A673 (cell line): ENCODE measurements at regions not wholly inside any gene's neighbourhood (a gene's known extent, or its start where the extent isn't known, plus 50 kb on each side); places are given as distances from the start of the nearest gene placed in this dataset.

ENCODE experiments used
- EZH2 ChIP-seq: fragments of 200-600 bp; sonication (generic); IDR thresholded peaks from 2 replicates; pipeline ENCODE4 v1.6.1; 2017; ENCODE audit warnings: borderline replicate concordance, low read depth, mild to moderate bottlenecking, mixed read lengths, antibody characterized with exemption, low read length; ENCODE audit not compliant: poor library complexity, severe bottlenecking
- TF ChIP-seq, protein P1 (sequence below): fragments of 300-800, 200-600 bp; sonication (generic); conservative IDR thresholded peaks from 2 replicates; pipeline ENCODE4 v1.5.1; 2017; ENCODE audit warnings: low read depth, mild to moderate bottlenecking, antibody characterized with exemption, low read length, moderate library complexity, mixed read lengths

DNA sequence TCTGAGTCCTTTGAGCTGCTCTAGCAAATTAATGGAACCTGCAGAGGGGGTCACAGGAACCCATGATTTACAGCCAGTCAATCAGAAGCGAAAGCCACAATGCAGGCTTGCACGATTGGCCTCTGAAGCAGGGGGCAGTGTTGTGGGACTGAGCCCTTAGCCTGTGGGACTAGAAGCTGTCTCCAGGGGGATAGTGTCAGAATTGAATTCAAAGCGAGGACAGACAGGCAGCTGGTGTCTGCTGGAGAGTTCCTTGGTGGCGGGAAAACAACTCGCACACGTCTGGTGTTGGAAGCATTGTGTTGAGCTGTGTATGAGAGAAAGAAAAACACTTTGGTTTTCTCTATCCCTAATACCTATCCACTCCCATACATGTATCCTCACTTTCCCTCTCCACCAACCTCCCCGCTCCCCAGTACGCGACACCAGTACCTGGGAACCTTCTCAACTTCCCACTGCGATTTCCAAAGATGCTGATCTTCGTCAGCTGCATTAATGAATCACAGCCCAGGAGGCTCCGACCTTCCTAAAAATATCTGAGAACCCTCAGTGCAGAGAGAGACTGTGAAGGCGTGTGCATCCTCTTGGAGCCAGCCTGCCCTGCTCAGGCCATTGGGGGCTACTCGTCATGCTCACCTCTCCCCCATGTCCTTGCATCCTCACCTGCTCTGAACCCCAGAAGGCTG is 88.2 kb downstream of the HS1BP3 start:
- TF ChIP-seq, protein P1, sequence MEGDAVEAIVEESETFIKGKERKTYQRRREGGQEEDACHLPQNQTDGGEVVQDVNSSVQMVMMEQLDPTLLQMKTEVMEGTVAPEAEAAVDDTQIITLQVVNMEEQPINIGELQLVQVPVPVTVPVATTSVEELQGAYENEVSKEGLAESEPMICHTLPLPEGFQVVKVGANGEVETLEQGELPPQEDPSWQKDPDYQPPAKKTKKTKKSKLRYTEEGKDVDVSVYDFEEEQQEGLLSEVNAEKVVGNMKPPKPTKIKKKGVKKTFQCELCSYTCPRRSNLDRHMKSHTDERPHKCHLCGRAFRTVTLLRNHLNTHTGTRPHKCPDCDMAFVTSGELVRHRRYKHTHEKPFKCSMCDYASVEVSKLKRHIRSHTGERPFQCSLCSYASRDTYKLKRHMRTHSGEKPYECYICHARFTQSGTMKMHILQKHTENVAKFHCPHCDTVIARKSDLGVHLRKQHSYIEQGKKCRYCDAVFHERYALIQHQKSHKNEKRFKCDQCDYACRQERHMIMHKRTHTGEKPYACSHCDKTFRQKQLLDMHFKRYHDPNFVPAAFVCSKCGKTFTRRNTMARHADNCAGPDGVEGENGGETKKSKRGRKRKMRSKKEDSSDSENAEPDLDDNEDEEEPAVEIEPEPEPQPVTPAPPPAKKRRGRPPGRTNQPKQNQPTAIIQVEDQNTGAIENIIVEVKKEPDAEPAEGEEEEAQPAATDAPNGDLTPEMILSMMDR = no peak
- no peak for TF ChIP-seq EZH2
